ENCODE measurements at regions not wholly inside any gene's neighbourhood (a gene's known extent, or its start where the extent isn't known, plus 50 kb on each side); places are given as distances from the start of the nearest gene placed in this dataset.

- H3K9ac ChIP-seq (ENCODE audit: low read length) = no peak overlapping the region
- no peak overlapping the region for H3K27ac ChIP-seq (ENCODE audit: low read length)
- no peaks in the 10 kb centered on the region for H3K79me2 ChIP-seq (ENCODE audit: low read length)
- H3K4me2 ChIP-seq (ENCODE audit: low read depth, low read length) = no peak overlapping the region
- H3K4me3 ChIP-seq (ENCODE audit: low read length) = no peak overlapping the region
- H4K20me1 ChIP-seq (ENCODE audit: insufficient read depth, low read length) = no peaks in the 10 kb centered on the region
- no peak for TF ChIP-seq CTCF (IDR thresholded peaks at IDR 0.05; ENCODE audit: low read length)
- TF ChIP-seq EZH2 (optimal IDR thresholded peaks at IDR 0.05; ENCODE audit: low read depth, low read length) = no peak
- TF ChIP-seq EZH2phosphoT487 (IDR thresholded peaks at IDR 0.05; ENCODE audit: low read length) = no peak
- H2AFZ ChIP-seq (ENCODE audit: low read length) = no peak overlapping the region
- no peak for DNase-seq
- H3F3A ChIP-seq (ENCODE audit: insufficient read depth, low read length) = peaks cover 17% of the 10 kb centered on the region
- no peaks in the 10 kb centered on the region for H3K9me2 ChIP-seq (replicated peaks; ENCODE audit: insufficient read depth, low read length)
- H3K36me3 ChIP-seq (replicated peaks; ENCODE audit: insufficient read depth, low read length) = no peaks in the 10 kb centered on the region
- H3K27me3 ChIP-seq (replicated peaks; ENCODE audit: insufficient read depth, low read length) = no peaks in the 10 kb centered on the region
- H3K4me1 ChIP-seq (ENCODE audit: low read length) = peaks cover 21% of the 10 kb centered on the region
- no peaks in the 10 kb centered on the region for H3K9me3 ChIP-seq (replicated peaks; ENCODE audit: insufficient read depth, low read length)
Observed at GRCh38 chr2:198909525-198910267, 548.0 kb downstream of the SATB2 start.

- H3K36me3 ChIP-seq (replicated peaks; ENCODE audit: insufficient read depth, low read length) = no peaks in the 10 kb centered on the region
- no peaks in the 10 kb centered on the region for H3K9me3 ChIP-seq (replicated peaks; ENCODE audit: insufficient read depth, low read length)
- H3K4me3 ChIP-seq (ENCODE audit: low read length) = no peak overlapping the region
- H3K4me2 ChIP-seq (ENCODE audit: low read depth, low read length) = no peak overlapping the region
- H3K9ac ChIP-seq (ENCODE audit: low read length) = no peak overlapping the region
- TF ChIP-seq EZH2 (optimal IDR thresholded peaks at IDR 0.05; ENCODE audit: low read depth, low read length) = no peak
- no peaks in the 10 kb centered on the region for H4K20me1 ChIP-seq (ENCODE audit: insufficient read depth, low read length)
- no peak overlapping the region for H3K27ac ChIP-seq (ENCODE audit: low read length)
- H3F3A ChIP-seq (ENCODE audit: insufficient read depth, low read length) = no peaks in the 10 kb centered on the region
- DNase-seq = no peak
- no peaks in the 10 kb centered on the region for H3K27me3 ChIP-seq (replicated peaks; ENCODE audit: insufficient read depth, low read length)
- H2AFZ ChIP-seq (ENCODE audit: low read length) = no peak overlapping the region
- no peaks in the 10 kb centered on the region for H3K4me1 ChIP-seq (ENCODE audit: low read length)
- H3K79me2 ChIP-seq (ENCODE audit: low read length) = no peaks in the 10 kb centered on the region
- H3K9me2 ChIP-seq (replicated peaks; ENCODE audit: insufficient read depth, low read length) = no peaks in the 10 kb centered on the region
Observed at GRCh38 chr2:198905881-198906612, 551.7 kb downstream of the SATB2 start.

- no peak overlapping the region for H2AFZ ChIP-seq (ENCODE audit: low read length)
- H3K4me2 ChIP-seq (ENCODE audit: low read depth, low read length) = no peak overlapping the region
- no peaks in the 10 kb centered on the region for H3K4me1 ChIP-seq (ENCODE audit: low read length)
- DNase-seq = no peak
- H3K36me3 ChIP-seq (replicated peaks; ENCODE audit: insufficient read depth, low read length) = no peaks in the 10 kb centered on the region
- H3K9me3 ChIP-seq (replicated peaks; ENCODE audit: insufficient read depth, low read length) = no peaks in the 10 kb centered on the region
- TF ChIP-seq EZH2phosphoT487 (IDR thresholded peaks at IDR 0.05; ENCODE audit: low read length) = no peak
- no peak for TF ChIP-seq CTCF (IDR thresholded peaks at IDR 0.05; ENCODE audit: low read length)
- no peak for TF ChIP-seq EZH2 (optimal IDR thresholded peaks at IDR 0.05; ENCODE audit: low read depth, low read length)
- no peaks in the 10 kb centered on the region for H3K27me3 ChIP-seq (replicated peaks; ENCODE audit: insufficient read depth, low read length)
- no peak overlapping the region for H3K9ac ChIP-seq (ENCODE audit: low read length)
- no peaks in the 10 kb centered on the region for H3K79me2 ChIP-seq (ENCODE audit: low read length)
- H3K9me2 ChIP-seq (replicated peaks; ENCODE audit: insufficient read depth, low read length) = no peaks in the 10 kb centered on the region
- no peaks in the 10 kb centered on the region for H4K20me1 ChIP-seq (ENCODE audit: insufficient read depth, low read length)
- H3F3A ChIP-seq (ENCODE audit: insufficient read depth, low read length) = no peaks in the 10 kb centered on the region
- no peak overlapping the region for H3K4me3 ChIP-seq (ENCODE audit: low read length)
- H3K27ac ChIP-seq (ENCODE audit: low read length) = no peak overlapping the region
Observed at GRCh38 chr2:198901894-198902293, 555.8 kb downstream of the SATB2 start.

GRCh38 chr2:198900141-198900540, 557.6 kb downstream of the SATB2 start:
- no peak overlapping the region for H2AFZ ChIP-seq (ENCODE audit: low read length)
- no peaks in the 10 kb centered on the region for H3K79me2 ChIP-seq (ENCODE audit: low read length)
- H3K27me3 ChIP-seq (replicated peaks; ENCODE audit: insufficient read depth, low read length) = no peaks in the 10 kb centered on the region
- no peaks in the 10 kb centered on the region for H3K9me2 ChIP-seq (replicated peaks; ENCODE audit: insufficient read depth, low read length)
- no peak for DNase-seq
- no peaks in the 10 kb centered on the region for H3K4me1 ChIP-seq (ENCODE audit: low read length)
- H3K9ac ChIP-seq (ENCODE audit: low read length) = no peak overlapping the region
- no peak overlapping the region for H3K4me2 ChIP-seq (ENCODE audit: low read depth, low read length)
- H3F3A ChIP-seq (ENCODE audit: insufficient read depth, low read length) = no peaks in the 10 kb centered on the region
- no peak overlapping the region for H3K4me3 ChIP-seq (ENCODE audit: low read length)
- no peaks in the 10 kb centered on the region for H3K9me3 ChIP-seq (replicated peaks; ENCODE audit: insufficient read depth, low read length)
- H3K36me3 ChIP-seq (replicated peaks; ENCODE audit: insufficient read depth, low read length) = no peaks in the 10 kb centered on the region
- TF ChIP-seq EZH2phosphoT487 (IDR thresholded peaks at IDR 0.05; ENCODE audit: low read length) = no peak
- no peak for TF ChIP-seq CTCF (IDR thresholded peaks at IDR 0.05; ENCODE audit: low read length)
- no peak for TF ChIP-seq EZH2 (optimal IDR thresholded peaks at IDR 0.05; ENCODE audit: low read depth, low read length)
- no peak overlapping the region for H3K27ac ChIP-seq (ENCODE audit: low read length)
- H4K20me1 ChIP-seq (ENCODE audit: insufficient read depth, low read length) = no peaks in the 10 kb centered on the region
